HG03521 (cell line): ENCODE measurements at regions not wholly inside any gene's neighbourhood (a gene's known extent, or its start where the extent isn't known, plus 50 kb on each side); places are given as distances from the start of the nearest gene placed in this dataset.

Source experiments
- ATAC-seq: cut with Tn5 transposase; IDR thresholded peaks from one replicate; pipeline ENCODE4 v1.9.1; 2021; ENCODE audit warnings: mild to moderate bottlenecking, moderate library complexity; ENCODE audit not compliant: unreplicated experiment

GRCh38 chr2:177075254-177075653 is 137.3 kb upstream of the HNRNPA3 start:
- no peak for ATAC-seq

- ATAC-seq = no peak
These were observed 135.9 kb upstream of the HNRNPA3 start for GRCh38 chr2:177076636-177077179.

- no peak for ATAC-seq
These were observed 134.8 kb upstream of the HNRNPA3 start for GRCh38 chr2:177077778-177078177.

GRCh38 chr2:177078416-177078815 is 134.2 kb upstream of the HNRNPA3 start:
- no peak for ATAC-seq

GRCh38 chr2:177078855-177079254 is 133.7 kb upstream of the HNRNPA3 start:
- no peak for ATAC-seq

DNA sequence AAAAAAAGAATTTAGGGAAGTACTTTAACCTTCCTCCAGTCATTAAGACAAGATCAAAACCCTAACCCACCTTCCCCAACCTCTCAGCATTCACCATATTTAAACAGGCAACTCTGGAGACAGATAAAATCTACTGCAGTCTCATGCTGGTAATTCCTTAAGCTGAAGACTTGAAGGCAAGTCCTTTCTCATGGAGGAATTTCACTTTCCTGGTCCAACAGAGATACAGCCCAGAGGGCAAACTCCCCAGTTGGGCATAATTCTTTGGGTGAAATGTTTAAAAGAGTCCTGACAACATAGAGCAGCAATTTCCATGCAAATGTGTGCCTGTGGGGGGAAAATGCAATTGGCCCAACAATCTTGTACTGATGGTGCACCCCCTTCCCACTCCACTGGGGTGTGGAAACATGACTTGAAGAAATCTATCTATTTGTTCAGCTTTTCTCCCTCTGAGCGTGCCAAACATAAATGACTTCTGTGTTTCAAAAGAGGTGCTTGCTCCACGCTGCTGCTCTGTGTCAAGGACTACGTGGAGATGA is 131.8 kb upstream of the HNRNPA3 start:
- no peak for ATAC-seq

- no peak for ATAC-seq
These were observed 128.0 kb upstream of the HNRNPA3 start for GRCh38 chr2:177084607-177085006.

- ATAC-seq = no peak
These were observed 124.1 kb upstream of the HNRNPA3 start for GRCh38 chr2:177088529-177088928.

DNA sequence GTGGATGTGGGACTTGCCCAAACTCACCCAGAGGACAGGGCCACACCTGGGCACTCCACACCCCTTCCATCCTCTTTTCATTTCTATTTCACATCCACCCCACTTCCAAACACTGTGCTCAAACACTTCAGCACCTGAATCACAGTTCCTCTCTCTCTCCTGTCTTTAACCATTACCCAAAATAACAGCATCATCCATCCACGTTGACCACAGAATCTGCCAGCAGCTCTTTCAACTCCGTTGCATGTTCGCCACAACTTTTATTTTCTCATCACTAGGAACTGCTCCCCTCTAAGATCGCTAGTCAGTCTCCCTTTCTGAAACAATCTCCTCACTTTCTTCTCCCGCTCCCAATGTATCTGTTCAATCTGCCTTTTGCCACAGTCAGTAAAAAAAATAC is 121.6 kb upstream of the HNRNPA3 start:
- no peak for ATAC-seq

GRCh38 chr2:177093371-177093770 is 119.2 kb upstream of the HNRNPA3 start:
- ATAC-seq = no peak

- ATAC-seq = no peak
These were observed 114.5 kb upstream of the HNRNPA3 start for GRCh38 chr2:177098001-177098613.

GRCh38 chr2:177101930-177102329 is 110.7 kb upstream of the HNRNPA3 start:
- no peak for ATAC-seq

DNA sequence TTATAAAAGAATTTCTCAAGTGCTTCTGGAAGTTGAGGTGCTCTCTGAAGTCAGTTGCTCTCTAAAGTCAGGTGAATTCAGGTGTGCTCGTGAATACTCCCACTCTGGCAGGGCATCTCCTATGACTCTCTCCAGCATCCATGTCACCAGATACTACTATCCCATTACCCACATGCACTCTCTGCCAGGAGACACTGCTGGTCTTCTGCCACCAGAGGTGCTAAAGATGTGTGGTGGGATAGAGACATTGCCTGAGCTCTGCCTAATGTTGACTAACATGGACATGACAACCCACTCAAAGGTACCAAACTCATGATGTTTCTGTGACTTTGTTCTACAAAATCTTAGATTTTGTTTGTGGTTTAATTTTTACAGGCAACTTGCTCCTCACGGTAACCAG is 106.4 kb upstream of the HNRNPA3 start:
- ATAC-seq = no peak

GRCh38 chr2:177108890-177109289 is 103.7 kb upstream of the HNRNPA3 start:
- no peak for ATAC-seq

DNA sequence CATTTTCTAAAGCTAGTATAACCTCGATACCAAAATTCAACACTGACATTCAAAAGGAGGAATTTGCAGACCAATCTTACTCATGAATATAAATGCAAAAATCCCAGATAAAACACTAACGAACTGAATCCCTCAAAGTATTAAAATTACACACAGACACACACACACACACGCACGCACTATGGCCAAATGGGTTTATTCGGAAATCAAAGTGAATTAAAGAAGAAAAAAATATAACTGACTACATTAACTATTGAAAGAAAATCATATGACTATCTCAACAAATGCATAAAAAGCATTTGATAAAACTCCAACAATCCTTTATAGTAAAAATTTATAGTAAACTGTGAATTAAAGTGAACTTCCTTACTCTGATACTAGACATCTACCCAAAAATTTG is 97.9 kb upstream of the HNRNPA3 start:
- ATAC-seq = no peak

- no peak for ATAC-seq
These were observed 94.8 kb upstream of the HNRNPA3 start for GRCh38 chr2:177117755-177118154.

GRCh38 chr2:177118636-177119035 is 94.0 kb upstream of the HNRNPA3 start:
- ATAC-seq = no peak

GRCh38 chr2:177119099-177119498 is 93.5 kb upstream of the HNRNPA3 start:
- ATAC-seq = no peak

DNA sequence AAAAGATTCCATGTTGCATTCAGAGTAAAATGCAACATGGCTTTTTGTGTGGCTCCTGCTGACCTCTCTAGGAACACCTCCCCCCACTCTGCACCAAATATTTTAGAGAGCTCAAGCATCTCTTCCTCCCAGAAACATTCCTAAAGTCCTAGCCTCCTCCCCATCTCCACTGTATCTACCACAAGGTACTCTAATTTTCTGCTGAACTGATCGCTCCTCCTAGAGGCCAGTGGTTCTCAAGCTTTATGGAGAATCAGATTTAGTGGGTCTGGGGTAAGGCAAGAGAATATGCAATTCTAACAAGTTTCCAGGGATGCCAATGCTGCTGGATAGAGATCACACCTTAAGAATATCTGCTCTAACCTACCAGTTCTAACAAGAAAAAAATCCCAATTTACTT is 89.5 kb upstream of the HNRNPA3 start:
- no peak for ATAC-seq

GRCh38 chr2:177124371-177124770 is 88.2 kb upstream of the HNRNPA3 start:
- no peak for ATAC-seq

DNA sequence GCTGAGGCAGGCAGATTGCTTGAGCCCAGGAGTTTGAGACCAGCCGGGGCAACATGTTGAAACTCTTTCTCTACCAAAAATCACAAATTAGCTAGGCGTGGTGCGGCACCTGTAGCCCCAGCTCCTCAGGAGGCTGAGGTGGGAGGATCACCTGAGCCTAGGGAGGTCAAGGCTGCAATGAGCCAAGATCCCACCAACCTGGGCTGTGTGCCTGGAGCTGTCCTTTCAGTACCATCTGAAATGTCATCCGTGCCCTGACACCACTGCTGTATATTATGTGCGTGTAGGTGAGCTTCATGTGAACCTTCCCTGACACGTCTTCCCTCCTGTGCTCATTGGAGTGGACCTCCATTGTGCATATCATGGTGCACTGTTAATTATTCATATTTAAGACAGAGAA is 84.8 kb upstream of the HNRNPA3 start:
- no peak for ATAC-seq

DNA sequence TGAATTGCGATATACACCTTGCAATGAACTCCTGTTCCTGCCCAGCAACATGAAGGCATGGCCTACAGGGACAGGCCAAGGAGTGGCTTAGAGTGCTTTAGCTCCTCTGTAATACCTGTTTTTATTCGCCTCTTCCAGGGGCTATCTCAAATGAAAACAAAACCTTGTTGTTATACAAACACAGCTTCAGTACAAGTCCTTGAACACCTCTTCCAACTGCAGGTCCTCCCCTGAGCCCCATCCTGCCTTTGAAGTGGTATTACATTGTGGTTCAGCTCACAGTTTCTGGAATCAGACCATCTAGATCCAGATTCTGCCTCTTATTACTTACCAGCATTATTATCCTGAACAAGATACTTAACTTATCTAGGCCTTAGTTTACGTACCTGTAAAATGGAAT is 83.0 kb upstream of the HNRNPA3 start:
- no peak for ATAC-seq

GRCh38 chr2:177131858-177132257 is 80.7 kb upstream of the HNRNPA3 start:
- no peak for ATAC-seq
